GM12878 (cell line): ENCODE measurements at regions not wholly inside any gene's neighbourhood (a gene's known extent, or its start where the extent isn't known, plus 50 kb on each side); places are given as distances from the start of the nearest gene placed in this dataset.

Experiments used
- ATAC-seq: fragments of 200-7000 bp; cut with Tn5 transposase; 3 replicates; pipeline ENCODE4 v1.9.1; 2020; ENCODE audit warnings: mild to moderate bottlenecking, moderate library complexity
- BruUV-seq: library from RNA; stranded (reverse); fragments of 400-500 nt; replicated peaks from 2 replicates; lab custom pipeline; 2021; lab: Mats Ljungman, UMichigan
- CTCF ChIA-PET: fragments of 300-600 bp; sonication (Branson Sonifier 250); formaldehyde crosslinking; extraction: SDS; loops from one replicate; lab custom pipeline; 2021; ENCODE audit warnings: inconsistent platforms; lab: Yijun Ruan, JAX
- POLR2A ChIA-PET: fragments of 350-600 bp; formaldehyde crosslinking; extraction: SDS; loops from one replicate; lab custom pipeline; 2021; ENCODE audit warnings: inconsistent platforms; lab: Charles Lee
- RAD21 ChIA-PET: fragments of 300-600 bp; sonication (Branson Sonifier 250); formaldehyde crosslinking; loops from one replicate; lab custom pipeline; 2023; ENCODE audit warnings: antibody characterized with exemption; ENCODE audit not compliant: unreplicated experiment; lab: Charles Lee
- SMC1A ChIA-PET: fragments of 300-600 bp; sonication (Branson Sonifier 250); formaldehyde crosslinking; loops from one replicate; lab custom pipeline; 2023; ENCODE audit not compliant: unreplicated experiment, uncharacterized antibody; lab: Charles Lee
- DNase-seq: peaks from one replicate; pipeline ENCODE4 v3.0.0-alpha.2; 2011; ENCODE audit warnings: low read depth, low spot score
- FAIRE-seq: peaks from 3 replicates; lab custom pipeline; 2011; peaks lifted over from hg19 to GRCh38; lab: Jason Lieb, UNC
- H2AFZ ChIP-seq: 2 replicates; pipeline ENCODE4 v1.6.0; 2011; ENCODE audit warnings: low read depth, low read length, control low read depth; ENCODE audit not compliant: control insufficient read depth
- H3K27ac ChIP-seq: 2 replicates; pipeline ENCODE4 v1.5.1; 2011; ENCODE audit warnings: control low read depth; ENCODE audit not compliant: control insufficient read depth, insufficient read depth
- H3K27me3 ChIP-seq, 2 experiments: replicated peaks in 1 of 2; 2 replicates each; pipeline versions ENCODE4 v1.6.0 to v1.6.1; 2011; ENCODE audit warnings: low read length in 1 of 2; ENCODE audit not compliant: control insufficient read depth in 2 of 2, insufficient read depth in 2 of 2
- H3K36me3 ChIP-seq, 2 experiments: 2 replicates each; pipeline ENCODE4 v1.5.1; 2011; ENCODE audit warnings: low read length in 1 of 2; ENCODE audit not compliant: control insufficient read depth in 2 of 2, insufficient read depth in 2 of 2
- H3K4me1 ChIP-seq: 2 replicates; pipeline ENCODE4 v1.6.1; 2011; ENCODE audit warnings: mild to moderate bottlenecking, low read length, moderate library complexity, mixed read lengths; ENCODE audit not compliant: control insufficient read depth, insufficient read depth
- H3K4me2 ChIP-seq: 2 replicates; pipeline ENCODE4 v1.6.0; 2011; ENCODE audit warnings: control low read depth; ENCODE audit not compliant: control insufficient read depth, insufficient read depth
- H3K4me3 ChIP-seq: fragments of 200-600 bp; sonication (generic); 2 replicates; pipeline ENCODE4 v1.5.1; 2016
- H3K79me2 ChIP-seq: 2 replicates; pipeline ENCODE4 v1.6.0; 2011; ENCODE audit warnings: low read length; ENCODE audit not compliant: control insufficient read depth, insufficient read depth
- H3K9ac ChIP-seq: 2 replicates; pipeline ENCODE4 v1.8.0; 2011; ENCODE audit warnings: low read length, control low read depth, mixed read lengths; ENCODE audit not compliant: control insufficient read depth, insufficient read depth
- H3K9me3 ChIP-seq: replicated peaks from 3 replicates; pipeline ENCODE4 v1.5.1; 2011; ENCODE audit warnings: mild to moderate bottlenecking, low read length; ENCODE audit not compliant: control insufficient read depth, insufficient read depth
- H4K20me1 ChIP-seq: 2 replicates; pipeline ENCODE4 v1.6.0; 2011; ENCODE audit not compliant: control insufficient read depth, insufficient read depth
- ATF3 ChIP-seq: IDR thresholded peaks from 2 replicates; pipeline ENCODE4 v1.6.1; 2011; ENCODE audit warnings: low read depth, mild to moderate bottlenecking, low read length, moderate library complexity, borderline replicate concordance; ENCODE audit errors: extremely low read depth
- BCL3 ChIP-seq: IDR thresholded peaks from 2 replicates; pipeline ENCODE4 v1.6.1; 2011; ENCODE audit warnings: borderline replicate concordance, low read depth, mild to moderate bottlenecking, moderate library complexity, low read length; ENCODE audit not compliant: insufficient read depth, poor library complexity, severe bottlenecking
- BHLHE40 ChIP-seq, 2 experiments: fragments of 450-650 bp in 1 of 2; IDR thresholded peaks; 2 replicates each; pipeline ENCODE4 v1.6.1; 2011 to 2017; ENCODE audit warnings: low read depth in 2 of 2, borderline replicate concordance in 1 of 2, improper control_type of control experiment in 1 of 2, low read length in 1 of 2, mild to moderate bottlenecking in 1 of 2
- CEBPZ ChIP-seq: fragments of 150-350 bp; IDR thresholded peaks from 2 replicates; pipeline ENCODE4 v1.6.1; 2016; ENCODE audit warnings: low read depth, low read length
- DPF2 ChIP-seq: fragments of 450-650 bp; IDR thresholded peaks from 2 replicates; pipeline ENCODE4 v1.6.1; 2017; ENCODE audit warnings: mild to moderate bottlenecking
- E2F8 ChIP-seq: fragments of 450-650 bp; IDR thresholded peaks from 2 replicates; pipeline ENCODE4 v1.6.1; 2018; ENCODE audit warnings: mild to moderate bottlenecking, low read depth, moderate library complexity; ENCODE audit not compliant: partially characterized antibody
- EED ChIP-seq: sonication (generic); IDR thresholded peaks from 2 replicates; pipeline ENCODE4 v1.6.1; 2016; ENCODE audit warnings: antibody characterized with exemption, low read depth
- ETV6 ChIP-seq, 2 experiments: fragments of 450-650 bp in 1 of 2; IDR thresholded peaks in 1 of 2; conservative IDR thresholded peaks in 1 of 2; 2 replicates each; pipeline ENCODE4 v1.6.1; 2014; ENCODE audit warnings: antibody characterized with exemption in 1 of 2, borderline replicate concordance in 1 of 2, low read depth in 1 of 2, mild to moderate bottlenecking in 1 of 2, moderate library complexity in 1 of 2
- IKZF2 ChIP-seq, 2 experiments: fragments of 450-650 bp; IDR thresholded peaks; 2 replicates each; pipeline ENCODE4 v1.6.1; 2017; ENCODE audit warnings: mild to moderate bottlenecking in 2 of 2, moderate library complexity in 2 of 2
- NR2F1 ChIP-seq: fragments of 450-650 bp; conservative IDR thresholded peaks from 2 replicates; pipeline ENCODE4 v1.6.1; 2017; ENCODE audit warnings: mild to moderate bottlenecking
- RELB ChIP-seq: fragments of 450-650 bp; IDR thresholded peaks from 2 replicates; pipeline ENCODE4 v1.6.1; 2017; ENCODE audit warnings: low read depth, mild to moderate bottlenecking, moderate library complexity
- RUNX3 ChIP-seq: IDR thresholded peaks from 2 replicates; pipeline ENCODE4 v1.6.1; 2012; ENCODE audit warnings: low read length, inconsistent platforms
- WGBS: methylation state at CpG from one replicate; pipeline ENCODE4 v1.1.6; 2016; ENCODE audit warnings: low lambda C conversion rate; ENCODE audit not compliant: insufficient replicate concordance, insufficient coverage; ENCODE audit errors: missing lambda C conversion rate; 5-methylcytosine and 5-hydroxymethylcytosine counted together
- in situ Hi-C: fragments of 300-500 bp; cut with MboI; formaldehyde crosslinking; loops from 9 replicates; pipeline ENCODE4 v1.14.3; 2018; ENCODE audit warnings: mixed read lengths
- intact Hi-C: fragments of 100-400 bp; cut with micrococcal nuclease; formaldehyde crosslinking; loops from one replicate; pipeline ENCODE4 v1.14.2; 2022; ENCODE audit not compliant: unreplicated experiment

GRCh38 chr5:5751987-5752386 lies 329.5 kb downstream of the ICE1 start:
- no TSS peak for BruUV-seq
- peak; percentile 42 for ATAC-seq

More at GRCh38 chr5:5751987-5752386, 329.5 kb downstream of the ICE1 start:
- Histone ChIP-seq H3K4me3 (peak overlapping the region; percentile 14; the same call in 1 of the 2 replicates), H3K79me2 (no peaks in the 10 kb centered on the region), H3K9ac (no peak overlapping the region), H4K20me1 (no peaks in the 10 kb centered on the region), H3K27ac (peak overlapping the region; percentile 57), H3K27me3 (no peaks in the 10 kb centered on the region), H2AFZ (peak overlapping the region; percentile 18), H3K4me1 (peaks cover 56% of the 10 kb centered on the region), H3K36me3 (no peaks in the 10 kb centered on the region), H3K4me2 (peak overlapping the region; percentile 82), H3K9me3 (no peaks in the 10 kb centered on the region; the same call in 1 of the 3 replicates)
- DNase-seq (peak; percentile 28), FAIRE-seq (no peak)
- SMC1A ChIA-PET = interaction anchor here (0.9 kb wide), 1 partner anchor 12 kb away, joined by 3 read pairs; no protein-coding TSS in a partner anchor
- in situ Hi-C loops = loop anchor here (10.0 kb wide), 1 partner anchor 983 kb away; no protein-coding TSS in a partner anchor
- intact Hi-C loops = loop anchor here (5.0 to 10.0 kb wide), 4 partner anchors 257 to 963 kb away; partner anchors contain the start of genes ICE1, MED10 and TENT4A
- RAD21 ChIA-PET = interaction anchor here (1.3 kb wide), 1 partner anchor 12 kb away, joined by 3 read pairs; no protein-coding TSS in a partner anchor
- POLR2A ChIA-PET = interaction anchor here (0.5 to 0.8 kb wide), 2 partner anchors 13 to 16 kb away, joined by 3 read pairs; no protein-coding TSS in a partner anchor
- 2% methylated on average over 7 of the region's 7 CpGs for WGBS
- no peak for TF ChIP-seq RELB
- peak; percentile 51 for TF ChIP-seq NR2F1
- peak; percentile 58 to 76; a peak in 2 of 4 replicates for TF ChIP-seq BHLHE40 (IDR thresholded peaks at IDR 0.05; ENCODE audit: borderline replicate concordance in 1 of 2, low read depth in 2 of 2, low read length in 1 of 2)
- no peak for TF ChIP-seq DPF2
- TF ChIP-seq ATF3 = no peak
- no peak for TF ChIP-seq E2F8
- no peak for TF ChIP-seq BCL3
- TF ChIP-seq IKZF2 (IDR thresholded peaks at IDR 0.05) = peak in 1 of 2 experiments; percentile 34; a peak in 2 of 4 replicates
- TF ChIP-seq RUNX3 = peak; percentile 15; the same call in 1 of the 2 replicates
- no peak for TF ChIP-seq CEBPZ
- peak; percentile 56; the same call in 1 of the 2 replicates for TF ChIP-seq EED
- 0 out of 4 replicates have a peak, but pooled peaks of 1 of the 2 experiments have one; percentile 25 for TF ChIP-seq ETV6 (conservative IDR thresholded peaks at IDR 0.05 in 1 of 2, IDR thresholded peaks at IDR 0.05 in 1 of 2; ENCODE audit: borderline replicate concordance in 1 of 2, low read depth in 1 of 2)
- CTCF ChIA-PET = no interaction called here
